GM23338 (cell line): ENCODE measurements at regions not wholly inside any gene's neighbourhood (a gene's known extent, or its start where the extent isn't known, plus 50 kb on each side); places are given as distances from the start of the nearest gene placed in this dataset.

Experiments
- EZH2 ChIP-seq: fragments of 200-600 bp; sonication (generic); IDR thresholded peaks from one replicate; pipeline ENCODE4 v1.8.0; 2017; ENCODE audit warnings: antibody characterized with exemption, mild to moderate bottlenecking, low read depth; ENCODE audit not compliant: unreplicated experiment
- TF ChIP-seq, protein P1 (sequence below), 2 experiments: fragments of 200-600 bp in 1 of 2; sonication (generic) in 1 of 2; conservative IDR thresholded peaks; 2 replicates each; pipeline versions ENCODE4 v1.5.1 to v1.6.1; 2016 to 2017; ENCODE audit warnings: antibody characterized with exemption in 2 of 2, low read depth in 2 of 2, mild to moderate bottlenecking in 2 of 2, moderate library complexity in 1 of 2

DNA sequence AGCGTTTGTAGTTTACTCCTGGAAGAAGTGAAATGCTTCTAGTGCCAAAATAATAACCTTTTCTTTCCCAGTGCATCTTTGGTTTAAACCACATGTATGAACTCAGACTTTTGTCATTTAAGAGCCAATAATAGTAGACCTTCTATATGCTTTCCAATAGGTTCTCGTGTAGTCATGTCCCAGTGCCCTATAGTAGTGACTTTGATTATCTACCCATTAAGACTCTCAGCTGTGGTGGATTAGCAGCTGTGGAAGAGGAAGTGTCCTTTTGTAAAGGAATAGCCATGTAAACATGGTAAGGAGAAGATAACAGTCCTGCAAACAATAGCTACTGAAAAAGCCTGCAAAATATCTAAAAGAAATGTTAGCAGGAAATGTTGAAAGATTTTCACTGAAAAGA is 765.3 kb downstream of the MTRR start:
- TF ChIP-seq, protein P1, sequence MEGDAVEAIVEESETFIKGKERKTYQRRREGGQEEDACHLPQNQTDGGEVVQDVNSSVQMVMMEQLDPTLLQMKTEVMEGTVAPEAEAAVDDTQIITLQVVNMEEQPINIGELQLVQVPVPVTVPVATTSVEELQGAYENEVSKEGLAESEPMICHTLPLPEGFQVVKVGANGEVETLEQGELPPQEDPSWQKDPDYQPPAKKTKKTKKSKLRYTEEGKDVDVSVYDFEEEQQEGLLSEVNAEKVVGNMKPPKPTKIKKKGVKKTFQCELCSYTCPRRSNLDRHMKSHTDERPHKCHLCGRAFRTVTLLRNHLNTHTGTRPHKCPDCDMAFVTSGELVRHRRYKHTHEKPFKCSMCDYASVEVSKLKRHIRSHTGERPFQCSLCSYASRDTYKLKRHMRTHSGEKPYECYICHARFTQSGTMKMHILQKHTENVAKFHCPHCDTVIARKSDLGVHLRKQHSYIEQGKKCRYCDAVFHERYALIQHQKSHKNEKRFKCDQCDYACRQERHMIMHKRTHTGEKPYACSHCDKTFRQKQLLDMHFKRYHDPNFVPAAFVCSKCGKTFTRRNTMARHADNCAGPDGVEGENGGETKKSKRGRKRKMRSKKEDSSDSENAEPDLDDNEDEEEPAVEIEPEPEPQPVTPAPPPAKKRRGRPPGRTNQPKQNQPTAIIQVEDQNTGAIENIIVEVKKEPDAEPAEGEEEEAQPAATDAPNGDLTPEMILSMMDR (conservative IDR thresholded peaks at IDR 0.05; ENCODE audit: low read depth in 2 of 2) = no peak
- no peak for TF ChIP-seq EZH2
